ENCODE measurements at regions not wholly inside any gene's neighbourhood (a gene's known extent, or its start where the extent isn't known, plus 50 kb on each side); places are given as distances from the start of the nearest gene placed in this dataset.

- no peak for TF ChIP-seq CTCF (IDR thresholded peaks at IDR 0.05)
- no peak for TF ChIP-seq REST (IDR thresholded peaks at IDR 0.05; ENCODE audit: insufficient read depth in 1 of 2, low read depth in 2 of 2, low read length in 1 of 2)
- TF ChIP-seq POLR2AphosphoS5 (IDR thresholded peaks at IDR 0.05; ENCODE audit: low read depth, low read length), result no peak
- TF ChIP-seq TCF7L2 (IDR thresholded peaks at IDR 0.05; ENCODE audit: low read depth, low read length), result no peak
Observed at GRCh38 chr22:47592791-47593190, 830.3 kb downstream of the TBC1D22A start.

Measured in Panc1 (cell line).